Right atrium auricular region (tissue), 2 donors: ENCODE measurements at regions not wholly inside any gene's neighbourhood (a gene's known extent, or its start where the extent isn't known, plus 50 kb on each side); places are given as distances from the start of the nearest gene placed in this dataset.

Experiments used
- DNase-seq: peaks from one replicate; pipeline ENCODE4 v3.0.0-alpha.2; 2019; ENCODE audit warnings: low spot score
- H3K27ac ChIP-seq, 2 donors: fragments of 200-600 bp; sonication (generic); 1 replicate in 1 of 2; 2 replicates in 1 of 2; pipeline ENCODE4 v1.5.1; 2016 to 2019
- H3K27me3 ChIP-seq, 2 donors: fragments of 200-600 bp; sonication (generic); one replicate each; pipeline versions ENCODE4 v1.5.1 to v1.6.0; 2017 to 2019
- H3K36me3 ChIP-seq: fragments of 200-600 bp; sonication (generic); one replicate; pipeline ENCODE4 v1.5.1; 2016
- H3K4me1 ChIP-seq, 2 donors: fragments of 200-600 bp; sonication (generic); one replicate each; pipeline versions ENCODE4 v1.5.1 to v1.6.0; 2017 to 2019
- H3K4me3 ChIP-seq, 2 donors: fragments of 200-600 bp; sonication (generic); 1 replicate in 1 of 2; 2 replicates in 1 of 2; pipeline ENCODE4 v1.5.1; 2017 to 2019; ENCODE audit warnings: mild to moderate bottlenecking in 1 of 2, moderate library complexity in 1 of 2
- H3K9me3 ChIP-seq, 2 donors: fragments of 200-600 bp; sonication (generic); one replicate each; pipeline ENCODE4 v1.5.1; 2019
- TF ChIP-seq, protein P1 (sequence below), 2 donors: fragments of 200-600 bp; sonication (generic); IDR thresholded peaks; one replicate each; pipeline ENCODE4 v1.5.1; 2019; ENCODE audit warnings: antibody characterized with exemption in 2 of 2

DNA sequence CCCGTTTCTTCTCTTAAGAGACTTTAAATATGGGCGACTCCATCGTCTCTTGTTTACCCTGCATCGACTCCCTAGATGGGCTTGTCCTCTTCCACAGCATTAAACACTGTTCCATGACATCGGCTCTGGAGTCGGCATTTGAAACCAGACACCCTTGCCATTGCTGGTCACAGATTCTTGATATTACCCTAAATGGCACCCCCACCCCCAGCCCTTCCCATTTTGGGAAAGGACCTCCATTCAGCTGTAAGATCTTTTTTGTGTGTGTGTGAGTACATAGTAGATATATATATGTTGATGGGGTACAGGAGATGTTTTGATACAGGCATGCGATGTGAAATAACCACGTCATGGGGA, 51.1 kb upstream of the SH3PXD2B start:
- peaks cover 0 to 37% of the 10 kb centered on the region in 2 donors for H3K4me1 ChIP-seq
- H3K4me3 ChIP-seq: no peak overlapping the region
- peak; percentile 55 for DNase-seq
- no peaks in the 10 kb centered on the region for H3K36me3 ChIP-seq
- H3K9me3 ChIP-seq: no peaks in the 10 kb centered on the region
- H3K27me3 ChIP-seq: no peaks in the 10 kb centered on the region
- TF ChIP-seq, protein P1, sequence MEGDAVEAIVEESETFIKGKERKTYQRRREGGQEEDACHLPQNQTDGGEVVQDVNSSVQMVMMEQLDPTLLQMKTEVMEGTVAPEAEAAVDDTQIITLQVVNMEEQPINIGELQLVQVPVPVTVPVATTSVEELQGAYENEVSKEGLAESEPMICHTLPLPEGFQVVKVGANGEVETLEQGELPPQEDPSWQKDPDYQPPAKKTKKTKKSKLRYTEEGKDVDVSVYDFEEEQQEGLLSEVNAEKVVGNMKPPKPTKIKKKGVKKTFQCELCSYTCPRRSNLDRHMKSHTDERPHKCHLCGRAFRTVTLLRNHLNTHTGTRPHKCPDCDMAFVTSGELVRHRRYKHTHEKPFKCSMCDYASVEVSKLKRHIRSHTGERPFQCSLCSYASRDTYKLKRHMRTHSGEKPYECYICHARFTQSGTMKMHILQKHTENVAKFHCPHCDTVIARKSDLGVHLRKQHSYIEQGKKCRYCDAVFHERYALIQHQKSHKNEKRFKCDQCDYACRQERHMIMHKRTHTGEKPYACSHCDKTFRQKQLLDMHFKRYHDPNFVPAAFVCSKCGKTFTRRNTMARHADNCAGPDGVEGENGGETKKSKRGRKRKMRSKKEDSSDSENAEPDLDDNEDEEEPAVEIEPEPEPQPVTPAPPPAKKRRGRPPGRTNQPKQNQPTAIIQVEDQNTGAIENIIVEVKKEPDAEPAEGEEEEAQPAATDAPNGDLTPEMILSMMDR (IDR thresholded peaks at IDR 0.05): no peak
- H3K27ac ChIP-seq: peak overlapping the region; percentile 58 to 77

DNA sequence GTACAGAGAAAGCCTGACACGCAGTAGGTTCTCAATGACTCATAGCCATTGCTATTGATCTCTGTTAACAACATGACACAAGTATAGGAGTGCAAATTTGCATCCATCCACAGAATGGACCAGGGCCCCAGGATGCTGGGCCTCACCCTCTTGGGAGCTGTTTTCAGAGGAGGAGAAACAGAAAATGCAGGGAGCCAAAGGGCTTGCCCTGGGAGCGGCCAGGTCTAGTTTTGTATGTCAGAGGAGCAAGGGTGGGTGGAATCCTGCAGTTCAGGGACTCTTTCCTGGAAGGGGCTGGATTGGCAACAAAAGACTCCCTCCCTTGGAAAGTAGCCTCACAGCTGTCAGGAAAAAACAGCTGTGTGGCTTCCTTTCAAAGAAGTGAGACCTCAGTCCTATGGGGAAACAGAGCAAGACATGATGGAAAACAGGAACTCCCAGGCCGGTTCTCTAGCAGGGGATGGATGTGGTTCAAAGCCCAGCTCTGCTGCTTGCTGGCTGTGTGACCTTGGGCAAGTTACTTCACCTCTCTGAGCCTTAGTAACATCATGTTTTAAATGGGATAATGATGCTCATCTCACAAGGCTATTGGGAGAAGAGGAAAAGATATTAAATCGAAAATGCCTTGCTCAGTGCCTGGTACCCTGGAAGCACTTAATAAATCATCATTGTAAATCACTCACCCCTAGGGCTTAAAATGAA, 50.5 kb upstream of the SH3PXD2B start:
- Histone ChIP-seq H3K4me1 (peaks cover 0 to 37% of the 10 kb centered on the region in 2 donors), H3K36me3 (no peaks in the 10 kb centered on the region), H3K27ac (peak overlapping the region; percentile 58 to 77), H3K9me3 (no peaks in the 10 kb centered on the region), H3K4me3 (no peak overlapping the region), H3K27me3 (no peaks in the 10 kb centered on the region)
- peak; percentile 66 for DNase-seq
- TF ChIP-seq, protein P1 (IDR thresholded peaks at IDR 0.05): no peak

DNA sequence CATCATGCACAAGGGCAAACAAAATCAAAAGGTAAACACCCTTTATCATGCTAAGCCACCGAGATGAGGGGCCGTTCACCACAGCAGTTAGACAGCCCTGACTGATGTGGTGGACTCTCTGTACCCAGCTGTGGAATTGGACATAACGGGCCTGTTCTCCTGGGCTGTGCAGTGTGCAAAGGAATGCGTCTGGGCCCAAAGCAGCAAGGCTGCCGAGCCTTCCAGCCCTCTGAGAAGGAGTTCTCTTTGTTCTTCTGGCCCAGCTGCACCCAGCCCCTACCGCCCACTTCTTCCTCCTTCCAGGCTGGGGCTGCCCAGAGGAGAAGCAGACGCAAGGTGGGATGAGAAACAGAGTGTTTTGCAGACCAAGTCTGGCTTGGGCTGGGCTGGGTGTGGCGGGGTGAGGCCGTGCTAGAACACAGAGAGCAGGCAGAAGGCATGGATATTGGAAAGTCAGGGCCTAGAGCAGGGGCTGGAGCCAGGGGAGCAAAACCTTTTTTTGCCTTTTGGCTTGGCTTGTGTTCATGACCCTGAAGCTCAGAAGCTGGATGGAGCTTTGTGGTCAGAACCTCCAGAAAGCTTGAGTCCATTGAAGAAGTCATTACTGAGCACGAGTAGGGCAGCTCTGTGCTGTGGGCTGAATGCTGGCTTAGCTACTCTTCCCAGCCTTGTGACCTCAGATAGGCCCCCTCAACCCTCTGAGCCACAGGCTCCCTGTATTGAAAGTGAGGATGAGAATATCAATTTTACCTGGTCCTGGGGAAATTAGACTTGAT, 49.8 kb upstream of the SH3PXD2B start:
- TF ChIP-seq, protein P1 (IDR thresholded peaks at IDR 0.05): no peak
- no peaks in the 10 kb centered on the region for H3K9me3 ChIP-seq
- H3K27me3 ChIP-seq: no peaks in the 10 kb centered on the region
- H3K27ac ChIP-seq: peak overlapping the region; percentile 58 to 77
- H3K4me1 ChIP-seq: peaks cover 0 to 35% of the 10 kb centered on the region in 2 donors
- peak; percentile 72 for DNase-seq
- no peak overlapping the region for H3K4me3 ChIP-seq
- H3K36me3 ChIP-seq: no peaks in the 10 kb centered on the region
